GM21390 (cell line): ENCODE measurements at regions not wholly inside any gene's neighbourhood (a gene's known extent, or its start where the extent isn't known, plus 50 kb on each side); places are given as distances from the start of the nearest gene placed in this dataset.
"Not testable (repeated sequence)": the region's sequence is repeated elsewhere in the genome, so short reads cannot be mapped to it uniquely, and the experiment has no call there.

Experiments
- ATAC-seq: cut with Tn5 transposase; IDR thresholded peaks from one replicate; pipeline ENCODE4 v1.9.1; 2021; ENCODE audit not compliant: unreplicated experiment

DNA sequence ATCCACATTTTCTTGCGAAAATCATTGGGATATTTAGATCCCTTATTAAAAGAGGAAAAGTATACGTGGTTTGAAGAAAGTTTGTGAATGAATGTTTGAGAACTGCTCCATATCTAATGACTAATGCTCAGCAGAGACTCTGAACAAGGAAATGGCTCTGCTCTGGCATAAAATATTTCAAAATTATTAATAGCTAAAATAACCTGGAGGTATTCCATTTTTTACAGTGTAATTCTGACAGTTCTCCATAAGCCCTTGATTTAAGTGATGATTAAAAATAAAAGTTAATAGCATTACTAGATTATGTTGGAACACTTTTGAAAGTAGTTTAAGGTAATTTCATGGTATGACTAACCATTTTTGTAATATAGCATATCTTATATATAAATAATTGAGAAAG lies 1276.9 kb upstream of the TENM3 start:
- ATAC-seq, result no peak

GRCh38 chr4:180967936-180968335 lies 1275.3 kb upstream of the TENM3 start:
- no peak for ATAC-seq

DNA sequence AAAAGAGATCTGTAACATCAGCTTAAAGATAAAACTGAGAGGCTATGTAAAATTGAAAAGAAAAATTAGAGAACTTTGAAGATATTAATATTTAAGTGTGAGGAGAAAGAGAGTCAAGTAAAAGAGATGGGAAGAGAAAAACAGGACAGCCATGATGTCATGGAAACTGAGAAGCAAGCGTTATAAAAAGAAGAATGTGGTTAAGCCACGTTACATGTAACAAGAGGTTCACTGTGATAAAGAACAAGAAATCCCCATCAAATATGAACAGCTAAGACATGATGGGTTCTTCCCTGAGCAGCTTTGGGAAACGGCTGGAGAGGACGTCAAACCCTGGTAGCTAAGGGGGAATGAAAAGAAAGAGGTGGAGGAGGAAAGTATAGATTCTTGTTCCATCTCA lies 1269.3 kb upstream of the TENM3 start:
- no peak for ATAC-seq

DNA sequence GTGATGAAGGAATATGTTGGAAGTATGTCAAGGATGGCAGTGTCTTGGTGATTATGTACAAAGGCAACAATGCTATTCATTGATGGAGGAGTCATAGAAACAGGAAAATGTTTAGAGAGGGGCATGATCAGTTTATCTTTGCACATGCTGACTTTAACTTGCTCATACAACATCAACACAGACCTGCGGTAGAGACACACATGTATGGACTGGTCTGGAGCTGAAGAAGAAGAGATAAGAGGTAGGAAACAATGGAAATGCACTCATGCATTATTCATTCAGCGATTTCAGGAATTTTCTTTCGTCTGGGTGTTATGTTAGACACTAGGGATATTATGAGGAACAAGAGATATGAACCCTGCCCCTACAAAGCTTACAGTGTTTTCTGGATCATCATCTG lies 1252.3 kb upstream of the TENM3 start:
- ATAC-seq, result no peak

- ATAC-seq, result no peak
Observed at GRCh38 chr4:180993244-180993836, 1249.9 kb upstream of the TENM3 start.

GRCh38 chr4:180994722-180995121 lies 1248.5 kb upstream of the TENM3 start:
- no peak for ATAC-seq

DNA sequence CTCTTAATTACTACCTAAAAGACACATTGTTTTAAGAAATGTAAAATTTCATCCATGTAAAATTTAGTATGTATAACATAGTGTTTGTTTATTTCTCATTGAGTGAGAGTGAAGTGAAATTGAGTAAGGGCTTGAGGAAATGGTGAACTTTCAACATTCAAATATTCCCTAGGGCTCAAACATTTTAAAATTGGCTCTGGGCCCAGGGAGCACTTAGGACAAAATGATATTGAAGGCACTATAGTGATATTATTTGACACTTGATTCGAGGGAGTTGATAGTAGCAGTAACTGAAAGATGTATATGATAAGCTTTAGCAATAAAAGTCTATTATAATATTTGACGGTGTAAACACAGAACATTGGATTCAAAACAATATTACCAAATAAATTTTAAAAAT lies 1244.0 kb upstream of the TENM3 start:
- ATAC-seq, result no peak

- no peak for ATAC-seq
Observed at GRCh38 chr4:181004056-181004455, 1239.1 kb upstream of the TENM3 start.

- ATAC-seq, result no peak
Observed at GRCh38 chr4:181006499-181007260, 1236.5 kb upstream of the TENM3 start.

DNA sequence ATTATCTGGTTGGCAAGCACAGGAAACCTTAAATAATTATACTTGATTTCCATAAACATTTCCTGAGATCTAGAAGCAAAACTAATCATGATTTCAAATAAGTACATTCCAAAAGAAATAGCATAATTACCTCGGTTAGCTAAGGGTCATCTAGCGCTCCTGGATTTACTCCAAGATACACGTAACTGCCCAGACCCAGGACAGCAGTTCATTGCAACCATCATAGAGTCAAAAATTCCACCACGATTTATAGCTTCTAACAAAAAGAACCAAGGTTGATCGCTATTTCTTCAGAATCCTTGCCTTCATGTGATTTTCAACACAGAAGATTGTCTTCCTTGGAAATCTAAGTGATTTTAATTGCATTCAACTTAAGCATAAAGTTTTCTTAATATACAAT lies 1235.5 kb upstream of the TENM3 start:
- ATAC-seq, result no peak

GRCh38 chr4:181008164-181008563 lies 1235.0 kb upstream of the TENM3 start:
- no peak for ATAC-seq

DNA sequence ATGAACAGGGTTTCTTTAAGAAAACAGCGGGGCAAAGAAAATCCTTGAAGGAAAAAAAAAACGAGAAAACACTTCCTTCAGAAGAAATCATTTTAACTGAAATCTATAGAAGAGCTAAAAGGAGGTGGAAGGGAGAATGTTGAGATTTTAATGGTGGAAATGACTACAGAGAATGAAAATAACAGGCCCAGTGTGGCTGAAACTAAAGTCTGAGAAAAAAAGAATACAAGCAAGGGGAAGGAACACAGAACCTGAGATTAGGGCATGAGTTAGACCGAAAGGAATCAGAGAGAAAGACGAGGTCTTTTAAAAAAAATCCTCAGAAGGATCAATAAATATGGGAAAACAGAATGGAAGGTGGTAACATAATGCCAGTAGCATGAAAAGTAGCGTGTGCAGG lies 1230.0 kb upstream of the TENM3 start:
- no peak for ATAC-seq

DNA sequence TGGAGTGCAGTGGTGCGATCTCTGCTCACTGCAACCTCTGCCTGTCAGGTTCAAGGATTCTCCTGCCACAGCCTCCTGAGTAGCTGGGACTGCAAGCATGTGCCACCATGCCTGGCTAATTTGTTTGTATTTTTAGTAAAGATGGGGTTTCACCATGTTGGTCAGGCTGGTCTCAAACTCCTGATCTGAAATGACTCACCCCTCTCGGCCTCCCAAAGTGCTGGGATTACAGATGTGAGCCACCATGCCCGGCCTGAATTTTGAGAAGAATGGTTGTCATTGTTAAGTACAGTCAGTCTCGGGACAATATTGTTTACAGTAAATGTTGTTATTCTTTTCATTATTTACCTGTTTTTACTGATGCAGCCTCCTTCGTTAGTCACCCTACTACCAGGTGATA lies 1226.2 kb upstream of the TENM3 start:
- ATAC-seq, result no peak

GRCh38 chr4:181018472-181018871 lies 1224.7 kb upstream of the TENM3 start:
- no peak for ATAC-seq

GRCh38 chr4:181018913-181019312 lies 1224.3 kb upstream of the TENM3 start:
- no peak for ATAC-seq

DNA sequence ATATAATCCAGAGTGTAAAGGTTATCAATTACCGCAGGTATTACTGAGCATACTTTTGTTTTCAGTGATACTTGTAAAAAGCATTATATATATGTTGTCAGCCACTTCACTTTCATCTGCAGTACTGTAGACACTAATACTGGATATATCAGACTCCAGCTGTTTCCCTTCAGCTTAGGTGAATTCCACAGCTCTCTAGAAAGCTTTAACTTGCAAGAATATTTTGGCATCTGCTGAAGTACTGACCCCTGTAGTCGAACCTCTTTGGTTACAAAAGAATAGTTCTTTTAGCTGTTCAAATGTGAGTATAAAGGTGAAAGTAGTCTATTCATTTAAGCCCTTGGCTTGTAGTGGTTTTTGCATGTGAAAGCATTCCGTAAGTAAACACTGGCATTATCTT lies 1222.7 kb upstream of the TENM3 start:
- ATAC-seq, result no peak

- ATAC-seq, result no peak
Observed at GRCh38 chr4:181021213-181021612, 1222.0 kb upstream of the TENM3 start.

GRCh38 chr4:181030135-181030921 lies 1212.9 kb upstream of the TENM3 start:
- not testable (repeated sequence) for ATAC-seq

DNA sequence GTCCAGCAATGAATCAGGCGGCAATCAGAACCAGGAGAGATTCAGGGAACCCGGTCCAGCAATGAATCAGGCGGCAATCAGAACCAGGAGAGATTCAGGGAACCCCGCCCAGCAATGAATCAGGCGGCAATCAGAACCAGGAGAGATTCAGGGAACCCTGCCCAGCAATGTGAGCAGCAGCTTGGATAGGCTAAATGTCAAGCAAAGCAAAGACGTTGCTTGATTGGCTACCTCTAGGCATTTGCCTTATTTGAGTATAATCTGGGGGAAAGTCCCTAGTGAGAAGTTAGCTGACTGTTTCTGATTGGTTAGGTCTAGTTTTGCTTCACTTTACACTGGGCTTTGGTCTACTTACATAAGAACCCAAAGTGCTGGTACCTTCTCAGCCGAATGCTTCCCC lies 1212.2 kb upstream of the TENM3 start:
- no peak for ATAC-seq

GRCh38 chr4:181043486-181043885 lies 1199.7 kb upstream of the TENM3 start:
- ATAC-seq, result no peak

DNA sequence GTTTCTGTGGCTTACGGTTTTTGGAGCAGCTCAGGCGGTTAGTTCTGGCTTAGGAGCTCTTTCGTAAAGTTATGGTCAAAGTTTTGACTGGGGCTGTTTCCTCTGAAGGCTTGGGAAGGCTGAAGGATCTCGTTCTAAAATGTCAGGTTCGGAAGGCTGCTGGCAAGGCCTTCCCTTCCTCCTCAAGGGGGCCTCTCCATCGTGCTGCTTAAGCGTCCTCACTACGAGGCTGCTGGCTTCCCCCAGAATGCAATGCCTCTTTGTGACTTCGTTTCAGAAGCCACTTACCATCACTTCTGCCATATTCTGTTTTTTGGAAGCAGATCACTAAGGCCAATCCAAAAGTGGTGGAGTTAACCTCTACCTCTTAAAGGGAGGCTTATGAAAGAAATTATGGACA lies 1196.4 kb upstream of the TENM3 start:
- no peak for ATAC-seq

- no peak for ATAC-seq
Observed at GRCh38 chr4:181051931-181052330, 1191.3 kb upstream of the TENM3 start.
